Lower leg skin (tissue), 3 donors: ENCODE measurements at regions not wholly inside any gene's neighbourhood (a gene's known extent, or its start where the extent isn't known, plus 50 kb on each side); places are given as distances from the start of the nearest gene placed in this dataset.
"Not testable (repeated sequence)": the region's sequence is repeated elsewhere in the genome, so short reads cannot be mapped to it uniquely, and the experiment has no call there.

ENCODE experiments used
- POLR2A ChIP-seq, 2 donors: fragments of 450-650 bp; IDR thresholded peaks; one replicate each; pipeline ENCODE4 v1.6.1; 2016 to 2017; ENCODE audit warnings: antibody characterized with exemption in 2 of 2, mild to moderate bottlenecking in 1 of 2, moderate library complexity in 1 of 2
- TF ChIP-seq, protein P1 (sequence below), 3 donors: fragments of 450-650 bp; IDR thresholded peaks; one replicate each; pipeline ENCODE4 v1.5.1; 2016; ENCODE audit warnings: antibody characterized with exemption in 3 of 3, mild to moderate bottlenecking in 3 of 3, moderate library complexity in 2 of 3

DNA sequence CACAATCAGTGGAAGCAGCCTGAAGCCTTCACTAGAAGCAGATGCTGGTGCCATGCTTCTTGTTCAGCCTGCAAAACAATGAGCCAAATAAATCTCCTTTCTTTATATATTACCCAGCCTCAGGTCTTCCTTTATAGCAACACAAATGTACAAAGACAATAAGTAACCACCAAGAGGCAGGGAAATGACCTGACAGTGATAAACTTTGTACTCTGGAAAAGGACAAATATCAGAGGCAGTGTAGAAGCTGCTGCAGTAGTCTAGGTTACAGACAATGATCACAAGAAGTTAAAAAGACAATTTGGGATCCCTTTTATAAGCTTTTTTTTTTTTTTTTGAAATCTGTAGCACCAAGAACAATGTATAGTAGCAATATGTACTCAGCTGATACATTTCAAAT is 760.3 kb downstream of the TTLL7 start:
- TF ChIP-seq, protein P1, sequence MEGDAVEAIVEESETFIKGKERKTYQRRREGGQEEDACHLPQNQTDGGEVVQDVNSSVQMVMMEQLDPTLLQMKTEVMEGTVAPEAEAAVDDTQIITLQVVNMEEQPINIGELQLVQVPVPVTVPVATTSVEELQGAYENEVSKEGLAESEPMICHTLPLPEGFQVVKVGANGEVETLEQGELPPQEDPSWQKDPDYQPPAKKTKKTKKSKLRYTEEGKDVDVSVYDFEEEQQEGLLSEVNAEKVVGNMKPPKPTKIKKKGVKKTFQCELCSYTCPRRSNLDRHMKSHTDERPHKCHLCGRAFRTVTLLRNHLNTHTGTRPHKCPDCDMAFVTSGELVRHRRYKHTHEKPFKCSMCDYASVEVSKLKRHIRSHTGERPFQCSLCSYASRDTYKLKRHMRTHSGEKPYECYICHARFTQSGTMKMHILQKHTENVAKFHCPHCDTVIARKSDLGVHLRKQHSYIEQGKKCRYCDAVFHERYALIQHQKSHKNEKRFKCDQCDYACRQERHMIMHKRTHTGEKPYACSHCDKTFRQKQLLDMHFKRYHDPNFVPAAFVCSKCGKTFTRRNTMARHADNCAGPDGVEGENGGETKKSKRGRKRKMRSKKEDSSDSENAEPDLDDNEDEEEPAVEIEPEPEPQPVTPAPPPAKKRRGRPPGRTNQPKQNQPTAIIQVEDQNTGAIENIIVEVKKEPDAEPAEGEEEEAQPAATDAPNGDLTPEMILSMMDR (IDR thresholded peaks at IDR 0.05) = not testable (repeated sequence)
- TF ChIP-seq POLR2A (IDR thresholded peaks at IDR 0.05) = not testable (repeated sequence)
